ENCODE measurements at regions not wholly inside any gene's neighbourhood (a gene's known extent, or its start where the extent isn't known, plus 50 kb on each side); places are given as distances from the start of the nearest gene placed in this dataset.

GRCh38 chr14:26026384-26026783 is 571.4 kb downstream of the NOVA1 start:
- FAIRE-seq (no peak), DNase-seq (ENCODE audit: low spot score in 2 of 2) (no peak)

GRCh38 chr14:26023967-26024366 is 573.9 kb downstream of the NOVA1 start:
- no peak for DNase-seq (ENCODE audit: low spot score in 2 of 2)
- FAIRE-seq = no peak

GRCh38 chr14:26021759-26022158 is 576.1 kb downstream of the NOVA1 start:
- DNase-seq (ENCODE audit: low spot score in 2 of 2) (no peak), FAIRE-seq (no peak)

- FAIRE-seq = no peak
- DNase-seq (ENCODE audit: low spot score in 2 of 2) = no peak
Measured at GRCh38 chr14:26017270-26017669, 580.6 kb downstream of the NOVA1 start.

- no peak for FAIRE-seq
- no peak for DNase-seq (ENCODE audit: low spot score in 2 of 2)
Measured at GRCh38 chr14:26008290-26008689, 589.5 kb downstream of the NOVA1 start.

- no peak for FAIRE-seq
- no peak for DNase-seq (ENCODE audit: low spot score in 2 of 2)
Measured at GRCh38 chr14:26004342-26004741, 593.5 kb downstream of the NOVA1 start.

GRCh38 chr14:25993830-25994229 is 604.0 kb downstream of the NOVA1 start:
- DNase-seq (ENCODE audit: low spot score in 2 of 2) (no peak), FAIRE-seq (no peak)

GRCh38 chr14:25988536-25988935 is 609.3 kb downstream of the NOVA1 start:
- FAIRE-seq (no peak), DNase-seq (ENCODE audit: low spot score in 2 of 2) (no peak)

GRCh38 chr14:25955772-25956171 is 642.1 kb downstream of the NOVA1 start:
- DNase-seq (ENCODE audit: low spot score in 2 of 2) (no peak), FAIRE-seq (no peak)

- DNase-seq (ENCODE audit: low spot score in 2 of 2) = no peak
- no peak for FAIRE-seq
Measured at GRCh38 chr14:25953532-25954139, 644.2 kb downstream of the NOVA1 start.

- FAIRE-seq = no peak
Measured at GRCh38 chr14:25945746-25946145, 652.1 kb downstream of the NOVA1 start.

GRCh38 chr14:25944020-25944419 is 653.8 kb downstream of the NOVA1 start:
- DNase-seq (ENCODE audit: low spot score in 2 of 2) (no peak), FAIRE-seq (no peak)

More at GRCh38 chr14:25945746-25946145, 652.1 kb downstream of the NOVA1 start:
- no peak for DNase-seq (ENCODE audit: low spot score in 2 of 2)

GRCh38 chr14:25943329-25943728 is 654.5 kb downstream of the NOVA1 start:
- FAIRE-seq (no peak), DNase-seq (ENCODE audit: low spot score in 2 of 2) (no peak)

- no peak for DNase-seq (ENCODE audit: low spot score in 2 of 2)
- no peak for FAIRE-seq
Measured at GRCh38 chr14:25942090-25942489, 655.7 kb downstream of the NOVA1 start.

- FAIRE-seq = no peak
Measured at GRCh38 chr14:25933731-25934130, 664.1 kb downstream of the NOVA1 start.

GRCh38 chr14:25929881-25930615 is 667.8 kb downstream of the NOVA1 start:
- FAIRE-seq (no peak), DNase-seq (ENCODE audit: low spot score in 2 of 2) (no peak)

More at GRCh38 chr14:25933731-25934130, 664.1 kb downstream of the NOVA1 start:
- DNase-seq (ENCODE audit: low spot score in 2 of 2) = no peak

GRCh38 chr14:25911831-25912230 is 686.0 kb downstream of the NOVA1 start:
- FAIRE-seq = no peak
- no peak for DNase-seq (ENCODE audit: low spot score in 2 of 2)

GRCh38 chr14:25909045-25909747 is 688.6 kb downstream of the NOVA1 start:
- DNase-seq (ENCODE audit: low spot score in 2 of 2) (no peak), FAIRE-seq (no peak)

- FAIRE-seq = no peak
- DNase-seq (ENCODE audit: low spot score in 2 of 2) = no peak
Measured at GRCh38 chr14:25908277-25909044, 689.4 kb downstream of the NOVA1 start.

GRCh38 chr14:25904446-25904845 is 693.4 kb downstream of the NOVA1 start:
- FAIRE-seq (no peak), DNase-seq (ENCODE audit: low spot score in 2 of 2) (no peak)

- DNase-seq (ENCODE audit: low spot score in 2 of 2) = no peak
- no peak for FAIRE-seq
Measured at GRCh38 chr14:25899197-25899596, 698.6 kb downstream of the NOVA1 start.

Measured in frontal cortex (tissue), 3 donors.